HK-2 (cell line): ENCODE measurements at regions not wholly inside any gene's neighbourhood (a gene's known extent, or its start where the extent isn't known, plus 50 kb on each side); places are given as distances from the start of the nearest gene placed in this dataset.

ENCODE experiments used
- DNase-seq: peaks from one replicate; pipeline ENCODE4 v3.0.0-alpha.2; 2018; ENCODE audit not compliant: unreplicated experiment

DNA sequence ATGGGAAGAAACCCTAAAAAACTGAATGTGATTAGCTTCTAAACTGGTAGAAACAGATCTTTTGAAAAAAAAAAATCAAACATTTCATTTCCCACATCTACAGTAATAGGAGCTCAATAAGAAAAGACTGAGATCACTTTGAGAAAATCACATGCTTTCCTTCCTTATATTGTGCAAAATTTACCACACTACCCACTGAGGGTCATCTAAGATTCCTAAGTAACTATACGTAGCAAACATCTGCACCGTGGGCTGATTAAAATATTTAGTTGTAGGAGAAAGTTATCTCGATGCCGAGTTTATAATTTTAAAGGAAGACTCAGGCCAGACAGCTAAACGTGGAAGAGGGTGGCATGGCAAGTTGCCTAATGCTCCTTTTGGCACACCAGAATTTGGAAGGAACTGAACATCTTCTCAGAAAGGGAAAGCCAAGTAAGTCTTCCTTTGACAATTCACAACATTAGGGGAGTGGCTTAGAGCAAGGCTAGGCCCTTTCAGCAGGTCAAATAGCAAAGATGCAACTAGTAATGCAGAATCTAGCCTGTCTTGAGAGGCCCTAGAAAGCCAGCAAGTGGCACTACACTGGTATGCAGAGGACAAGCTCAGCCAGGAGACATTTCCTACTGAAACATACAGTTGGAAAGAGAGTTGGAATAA lies 128.0 kb downstream of the TMA16 start:
- DNase-seq, result no peak

DNA sequence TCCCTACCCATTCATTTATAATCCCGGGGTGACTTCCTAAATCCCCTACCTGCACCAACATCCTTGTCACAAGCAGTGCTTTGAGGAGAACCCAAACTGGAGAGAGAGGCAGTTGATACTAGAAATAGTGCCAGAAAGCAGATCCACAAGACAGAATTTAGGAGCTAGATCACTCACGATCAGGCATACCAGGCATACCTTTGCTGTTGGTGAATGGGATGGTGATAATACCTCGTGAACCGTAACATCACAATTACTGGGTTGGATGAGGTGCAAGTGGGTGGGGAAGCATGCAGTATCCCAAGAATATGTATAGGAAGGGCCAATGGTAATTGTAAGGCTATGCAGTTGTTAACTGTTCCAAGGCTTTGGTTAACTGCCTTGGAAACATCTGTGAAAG lies 129.3 kb downstream of the TMA16 start:
- no peak for DNase-seq

DNA sequence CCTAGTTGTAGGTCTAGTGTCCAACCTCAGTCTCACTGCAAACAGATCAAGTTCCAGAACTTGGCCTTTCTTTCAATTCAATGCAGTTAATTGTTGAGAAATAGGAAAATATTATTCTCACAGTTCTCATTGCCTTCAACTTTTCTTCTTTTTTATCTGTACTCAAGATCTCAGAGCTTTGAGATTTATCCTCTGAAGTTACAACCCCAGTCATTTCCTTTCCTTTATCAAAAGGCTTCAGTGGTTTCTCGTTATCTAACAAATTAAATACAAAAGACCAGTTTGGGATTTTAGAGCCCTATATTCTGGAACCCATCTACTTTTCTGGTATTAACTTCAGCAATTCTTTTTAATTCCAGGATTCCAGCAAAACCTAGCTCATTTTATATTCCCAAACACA lies 130.2 kb downstream of the TMA16 start:
- DNase-seq, result no peak

DNA sequence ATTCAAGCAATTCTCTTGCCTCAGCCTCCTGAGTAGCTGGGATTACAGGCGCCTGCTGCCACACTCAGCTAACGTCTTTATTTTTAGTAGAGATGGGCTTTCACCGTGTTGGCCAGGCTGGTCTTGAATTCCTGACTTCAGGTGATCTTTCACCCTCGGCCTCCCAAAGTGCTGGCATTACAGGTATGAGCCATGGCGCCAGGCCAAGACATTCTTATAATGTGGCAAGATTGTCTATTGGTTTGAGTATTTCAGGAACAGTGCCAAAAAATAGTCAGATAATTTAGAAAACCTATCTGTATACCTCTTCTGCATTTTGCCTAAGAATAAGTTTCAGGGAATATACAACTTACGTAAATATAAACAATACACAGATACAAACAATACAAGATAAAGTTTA lies 136.8 kb downstream of the TMA16 start:
- no peak for DNase-seq

DNA sequence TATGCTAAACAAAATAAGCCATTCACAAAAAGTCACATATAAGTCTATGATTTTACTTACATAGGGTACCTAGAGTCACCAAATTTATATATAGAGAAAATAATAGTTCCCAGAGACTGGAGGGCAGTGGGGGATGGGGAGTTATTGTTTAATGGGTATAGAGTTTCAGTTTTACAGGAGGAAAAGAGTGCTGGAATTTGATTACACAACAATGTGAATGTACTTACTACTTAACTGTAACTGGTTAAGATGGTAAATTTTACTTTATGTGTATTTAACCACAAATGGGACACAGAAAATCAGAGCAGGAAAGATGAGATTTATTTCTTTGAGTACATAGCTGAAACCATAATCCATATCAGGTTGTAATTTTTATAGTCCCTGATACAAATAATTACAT lies 144.4 kb downstream of the TMA16 start:
- DNase-seq, result no peak

DNA sequence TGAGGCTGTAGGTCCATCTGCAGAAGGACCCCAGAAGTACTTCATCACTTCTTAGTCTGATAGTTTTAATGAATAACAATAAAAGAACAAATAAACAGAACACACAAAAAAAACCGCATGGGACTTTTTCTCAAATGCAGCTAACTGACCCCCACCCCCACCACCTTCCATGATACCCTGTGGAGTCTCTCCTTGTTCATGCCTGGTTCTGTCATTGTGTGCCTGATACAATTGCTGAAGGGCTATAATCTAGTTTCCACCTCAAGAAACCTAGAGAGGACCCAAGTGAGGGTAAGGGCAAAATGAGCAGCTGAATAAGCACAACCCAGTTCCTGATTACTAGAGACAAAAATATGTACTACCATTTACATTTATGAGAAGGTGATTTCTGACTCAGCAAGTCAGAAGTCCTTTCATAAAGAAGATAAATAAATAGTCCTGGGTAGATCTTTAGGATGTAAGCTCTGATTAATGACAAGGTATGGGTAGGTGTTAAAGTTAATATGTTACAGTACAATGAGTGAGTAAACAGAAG lies 155.1 kb downstream of the TMA16 start:
- no peak for DNase-seq

DNA sequence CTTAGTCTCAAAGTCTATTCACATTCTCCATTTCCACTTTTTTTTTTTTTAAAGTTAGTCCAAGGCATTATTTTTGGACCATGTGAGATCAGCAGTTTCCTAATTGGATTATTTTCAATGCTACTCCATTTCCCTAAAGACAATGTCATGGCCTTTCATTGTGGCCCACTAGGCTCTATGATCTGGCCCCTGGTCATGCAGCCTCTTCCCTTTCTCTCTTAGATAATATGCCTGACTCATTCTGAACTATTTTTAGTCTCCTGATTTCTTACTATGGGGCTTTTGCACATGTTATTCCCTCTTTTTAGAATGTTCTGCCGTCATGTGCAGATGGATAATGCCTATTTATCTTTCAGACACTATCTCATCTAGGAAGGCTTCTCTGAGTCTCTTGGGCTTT lies 157.3 kb downstream of the TMA16 start:
- DNase-seq, result no peak

DNA sequence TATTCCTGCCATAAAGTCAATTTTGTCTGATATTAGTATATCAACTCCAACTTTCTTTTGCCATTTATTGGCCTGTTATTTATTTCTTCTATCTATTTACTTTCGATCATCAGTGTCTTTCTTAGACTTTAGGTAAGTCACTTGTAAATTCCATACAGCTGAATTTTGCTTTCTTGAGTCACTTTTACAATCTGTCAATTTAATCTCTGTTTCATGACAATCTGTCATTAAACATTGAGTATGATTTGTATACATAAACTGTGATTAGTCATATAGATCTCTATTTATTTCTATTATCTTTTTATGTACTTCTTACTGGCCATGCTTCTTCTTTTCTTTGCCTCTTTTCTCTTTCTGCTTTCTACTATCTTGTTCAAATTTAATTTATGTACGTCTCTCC lies 160.1 kb downstream of the TMA16 start:
- no peak for DNase-seq

DNA sequence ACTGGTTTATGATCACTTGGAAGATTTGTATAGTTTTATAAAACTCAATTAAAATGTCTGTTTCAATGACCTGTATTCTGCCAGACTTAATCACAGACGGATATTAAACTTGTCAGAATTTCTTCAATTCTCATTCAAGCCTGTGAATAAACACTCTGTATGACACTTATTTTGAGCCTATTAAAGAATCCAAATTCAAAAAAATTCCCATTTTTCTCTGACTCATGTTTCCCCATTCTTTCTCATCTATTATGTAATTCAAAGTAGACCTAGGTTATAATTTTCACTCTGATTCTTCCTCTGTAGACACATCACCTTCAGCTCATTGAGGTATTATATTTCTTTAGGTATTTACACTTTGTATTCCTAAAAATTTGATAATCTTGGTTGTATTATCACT lies 166.1 kb downstream of the TMA16 start:
- no peak for DNase-seq

DNA sequence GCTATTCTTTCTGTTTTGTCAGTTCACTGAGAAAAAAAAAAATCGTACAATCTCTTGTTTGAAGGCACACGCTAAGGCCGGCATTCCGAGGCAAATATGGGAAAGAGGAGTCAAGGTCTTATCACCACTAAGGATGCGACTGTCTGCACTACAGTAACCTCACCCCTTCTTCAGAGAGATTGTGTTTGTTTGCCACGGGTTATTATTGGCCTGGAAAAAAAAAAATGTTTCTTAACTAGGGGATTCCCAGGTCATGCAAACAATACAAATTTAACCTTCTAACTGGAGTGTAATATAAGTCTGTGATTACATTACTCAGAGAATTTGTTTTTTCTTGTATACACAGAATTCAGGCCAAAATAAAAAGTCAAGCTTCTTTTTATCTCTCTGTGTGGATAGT lies 168.3 kb downstream of the TMA16 start:
- no peak for DNase-seq

DNA sequence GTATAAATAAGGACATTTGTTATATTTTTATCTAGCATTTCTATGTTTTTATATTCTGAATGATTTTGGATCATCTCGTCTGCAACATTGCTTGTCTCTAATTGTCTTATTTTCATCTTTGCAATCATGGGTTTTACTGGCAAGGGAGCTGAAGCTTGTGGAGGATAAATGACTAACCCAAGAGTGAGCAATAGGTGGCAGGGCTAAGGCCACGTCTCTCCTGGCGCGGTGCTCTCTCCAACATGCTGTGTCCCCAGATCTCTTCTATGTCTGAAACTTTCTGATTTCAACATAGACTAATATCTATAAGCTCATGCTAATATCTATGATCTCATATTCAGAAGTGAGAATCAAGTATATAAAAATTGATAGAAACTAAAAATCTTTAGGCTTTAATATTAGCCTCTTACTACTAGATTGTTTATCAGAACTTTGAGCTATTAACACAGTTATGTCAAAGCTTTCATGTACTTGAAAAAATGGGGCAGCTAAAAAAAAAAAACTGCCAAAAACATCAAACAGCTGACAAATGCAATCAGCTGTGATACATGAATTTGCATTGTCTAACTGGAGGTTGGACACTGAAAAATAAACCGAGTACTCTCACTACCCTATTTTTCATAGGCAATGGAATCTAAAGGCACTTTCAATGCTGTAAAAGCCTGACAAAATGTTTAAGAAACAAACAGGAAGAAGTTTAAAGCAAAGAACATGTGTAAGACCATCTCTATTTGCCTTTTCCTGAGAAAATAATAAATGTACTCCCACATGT lies 169.2 kb downstream of the TMA16 start:
- no peak for DNase-seq

DNA sequence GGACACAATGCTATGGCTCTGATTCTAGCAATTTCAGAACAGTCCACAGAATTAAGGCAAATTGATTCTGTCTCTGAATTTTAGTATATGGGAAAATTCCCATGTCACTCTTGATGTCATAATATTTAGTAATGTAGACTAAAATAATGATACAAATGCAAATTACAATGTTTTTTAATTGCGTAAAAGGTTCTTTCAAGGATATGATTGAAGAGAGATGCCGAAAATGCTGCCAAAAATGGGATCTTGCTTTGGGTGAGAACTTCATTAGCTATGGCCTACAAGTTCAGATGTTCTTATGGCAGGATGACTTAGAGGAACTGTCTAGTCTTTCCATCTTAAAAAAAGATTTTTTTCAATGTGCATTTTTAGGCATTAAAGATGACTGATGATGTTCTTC lies 170.6 kb downstream of the TMA16 start:
- DNase-seq, result no peak

DNA sequence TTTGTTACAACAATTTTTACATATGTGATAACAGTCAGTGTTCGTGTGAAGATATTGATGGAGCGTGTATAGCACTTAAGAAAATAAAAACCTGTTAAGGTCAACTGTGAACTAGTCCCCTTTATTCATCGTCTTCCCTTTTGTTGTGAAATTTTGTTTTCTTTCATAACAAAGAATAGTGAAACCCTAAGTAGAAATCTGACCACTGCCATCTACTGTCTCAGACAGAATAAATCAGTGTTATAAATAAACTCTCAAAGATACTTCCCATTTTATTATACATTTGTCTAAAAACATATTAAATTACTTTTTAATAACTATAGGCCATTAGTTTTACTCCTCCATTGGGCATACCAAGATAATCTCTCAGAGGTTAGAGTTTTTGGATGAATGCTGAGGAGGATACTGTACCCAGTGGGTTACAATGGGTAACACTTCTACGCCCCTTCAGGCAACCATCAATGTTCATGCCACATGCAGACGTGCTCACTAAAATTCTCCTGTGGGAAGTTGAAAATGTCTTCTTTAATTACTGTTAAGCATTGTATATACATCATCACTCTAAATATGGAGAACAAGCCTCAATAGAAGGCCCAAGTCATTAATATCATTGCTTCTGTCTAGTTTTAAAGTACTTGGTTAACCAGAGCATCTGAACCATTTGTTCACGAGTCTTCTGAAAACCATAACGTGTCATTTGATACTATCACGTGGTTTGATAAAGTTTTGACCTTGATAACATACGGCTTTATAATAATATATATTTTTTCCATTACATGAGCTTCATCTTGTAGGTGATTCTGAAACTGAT lies 171.2 kb downstream of the TMA16 start:
- no peak for DNase-seq

DNA sequence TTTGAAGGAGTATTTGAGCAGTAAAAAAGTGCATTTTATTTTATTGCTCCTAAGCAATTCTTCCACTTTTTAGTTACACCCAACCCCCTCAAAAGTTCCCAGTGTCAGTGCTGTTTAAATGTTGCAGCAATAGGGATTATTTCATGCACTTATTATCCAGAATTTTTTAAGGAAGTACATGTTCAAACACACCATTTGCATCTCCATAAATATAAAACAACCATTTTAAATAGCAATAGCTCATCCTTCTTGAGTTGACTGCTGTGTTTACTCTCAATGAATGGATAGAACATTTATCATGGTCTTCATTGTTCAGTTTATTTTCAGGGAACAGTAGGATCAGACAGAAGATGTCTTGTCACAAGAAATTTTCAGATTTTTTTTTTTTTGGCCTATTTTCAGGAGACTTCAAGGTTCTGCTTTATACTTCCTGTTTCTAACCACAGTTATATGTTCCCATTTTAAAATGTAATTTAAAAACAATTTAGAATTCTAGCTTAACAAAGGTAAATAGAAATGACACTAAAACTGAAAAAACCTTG lies 171.9 kb downstream of the TMA16 start:
- no peak for DNase-seq

DNA sequence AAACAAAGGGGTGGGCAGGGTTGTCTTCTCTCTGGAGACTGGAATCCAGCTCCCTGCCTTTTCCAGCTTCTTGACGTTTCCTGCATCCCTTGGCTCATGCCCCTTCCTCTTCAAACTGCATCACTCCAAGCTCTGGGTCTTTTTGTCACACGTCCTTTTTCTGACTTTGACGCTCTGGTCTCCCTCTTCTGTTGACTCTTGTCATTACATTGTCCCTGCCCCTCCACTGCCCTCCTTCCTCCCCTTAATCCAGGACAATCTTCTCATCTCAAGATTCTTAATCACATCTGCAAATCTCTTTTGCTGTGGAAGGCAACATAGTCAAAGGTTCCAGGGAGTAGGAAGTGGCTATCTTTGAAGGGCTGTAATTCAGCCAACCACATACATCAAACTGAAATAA lies 178.3 kb downstream of the TMA16 start:
- DNase-seq, result no peak

DNA sequence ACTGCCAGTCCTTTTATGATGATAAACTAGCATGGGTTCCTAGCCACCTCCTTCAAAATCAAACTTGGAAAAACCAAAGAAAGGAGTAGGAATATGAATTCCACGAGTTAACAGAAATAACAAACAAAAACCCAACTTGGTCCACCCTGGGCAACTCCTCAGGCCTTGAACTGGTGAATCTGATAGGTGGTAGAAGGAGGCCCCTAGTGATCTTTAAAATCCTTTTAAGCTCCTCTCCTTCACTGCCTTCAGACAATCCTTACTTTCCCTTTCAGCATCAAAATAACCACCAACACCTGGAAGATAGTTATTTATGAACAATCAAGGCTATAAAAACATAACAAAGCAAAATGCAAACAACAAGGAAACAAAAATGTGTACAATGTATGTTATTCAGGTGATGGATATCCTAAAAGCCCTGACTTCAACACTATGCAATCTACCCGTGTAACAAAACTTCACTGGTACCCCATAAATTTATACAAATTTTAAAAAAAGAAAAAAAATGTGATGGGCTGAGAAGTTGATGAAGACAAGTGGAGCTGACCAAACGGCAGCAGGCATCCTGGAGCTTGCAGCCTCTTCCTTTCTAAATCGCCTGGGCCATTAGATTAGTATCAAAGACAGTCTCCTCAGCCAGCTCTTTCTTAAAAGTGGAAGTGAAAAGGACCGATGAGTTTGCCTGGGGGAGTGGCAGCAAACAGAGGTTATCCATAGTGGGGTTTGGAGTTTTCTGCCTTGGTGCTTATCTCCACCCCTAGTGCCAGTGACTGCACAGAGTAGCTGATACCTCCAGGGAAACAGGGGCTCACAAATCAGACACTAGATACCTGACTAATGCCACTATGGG lies 179.6 kb downstream of the TMA16 start:
- DNase-seq, result no peak

DNA sequence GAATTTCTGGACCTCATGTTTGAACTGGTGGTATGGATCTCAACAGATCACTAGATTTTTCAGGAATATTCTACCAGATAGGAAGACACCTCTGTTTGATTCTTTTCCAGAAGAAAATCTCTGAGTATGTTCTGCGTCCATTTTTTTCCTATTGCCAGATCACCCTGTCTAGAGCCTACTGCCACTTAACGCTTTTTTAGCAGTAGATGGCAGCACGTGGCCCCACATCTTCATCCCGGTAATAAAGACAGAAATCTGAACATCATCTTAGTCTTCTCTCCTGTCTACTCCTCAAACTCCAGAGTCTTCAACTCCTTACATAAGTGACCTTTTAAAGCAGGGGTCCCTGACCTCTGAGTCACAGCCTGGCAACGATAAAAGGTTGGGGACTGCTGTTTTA lies 184.7 kb downstream of the TMA16 start:
- no peak for DNase-seq

DNA sequence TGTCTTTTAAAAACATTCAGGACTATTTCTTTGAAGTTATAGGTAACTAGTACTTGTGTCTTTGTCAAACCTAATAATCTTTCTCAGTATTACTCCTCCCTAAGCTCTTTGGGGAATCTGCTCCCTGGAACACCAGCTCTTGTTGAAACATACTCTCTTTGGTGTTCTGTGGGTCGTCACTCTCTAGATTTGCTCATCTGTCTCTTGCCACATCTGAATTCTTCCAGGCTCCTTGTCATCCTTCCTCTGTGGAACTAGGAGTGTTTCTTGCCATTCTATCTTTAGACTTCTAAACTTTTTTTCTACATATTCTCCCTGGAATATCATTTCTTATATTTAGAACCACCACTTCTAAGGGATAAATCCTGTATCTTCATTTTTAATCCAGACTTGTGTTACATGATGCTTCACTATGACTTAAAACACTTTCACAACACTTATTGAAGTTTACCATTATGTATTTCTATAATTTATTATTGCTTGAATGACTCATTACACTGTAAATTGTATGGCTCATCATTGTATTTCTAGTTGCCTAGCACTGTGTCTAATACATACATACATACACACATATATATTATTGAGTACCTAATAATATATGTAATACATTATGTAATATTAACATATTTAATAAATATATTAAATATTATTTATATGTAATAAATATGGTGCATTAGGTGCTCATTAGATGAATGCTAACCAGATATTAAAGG lies 186.1 kb downstream of the TMA16 start:
- no peak for DNase-seq

DNA sequence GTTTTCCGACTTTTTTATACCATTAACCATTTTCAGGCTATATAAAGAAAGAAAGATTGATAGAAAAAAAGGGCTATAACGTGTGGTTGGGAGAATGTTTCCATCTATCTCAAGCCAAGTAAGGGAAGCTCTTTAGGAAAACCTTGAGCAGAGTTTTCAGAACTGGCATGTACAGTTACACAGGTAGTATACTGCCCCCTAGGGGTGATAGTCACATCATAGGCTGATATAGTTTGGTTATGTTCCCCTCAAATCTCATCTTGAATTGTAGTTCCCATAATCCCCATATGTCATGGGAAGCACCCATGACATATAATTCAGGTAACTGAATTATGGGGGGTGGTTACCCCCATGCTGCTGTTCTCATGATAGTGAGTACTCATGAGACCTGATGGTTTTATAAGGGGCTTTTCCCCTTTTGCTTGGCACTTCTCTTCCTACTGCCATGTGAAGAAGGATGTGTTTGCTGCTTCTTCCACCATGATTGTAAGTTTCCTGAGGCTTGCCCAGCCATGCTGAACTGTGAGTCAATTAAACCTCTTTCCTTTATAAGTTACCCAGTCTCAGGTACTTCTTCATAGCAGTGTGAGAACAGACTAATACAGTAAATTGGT lies 186.8 kb downstream of the TMA16 start:
- DNase-seq, result no peak

DNA sequence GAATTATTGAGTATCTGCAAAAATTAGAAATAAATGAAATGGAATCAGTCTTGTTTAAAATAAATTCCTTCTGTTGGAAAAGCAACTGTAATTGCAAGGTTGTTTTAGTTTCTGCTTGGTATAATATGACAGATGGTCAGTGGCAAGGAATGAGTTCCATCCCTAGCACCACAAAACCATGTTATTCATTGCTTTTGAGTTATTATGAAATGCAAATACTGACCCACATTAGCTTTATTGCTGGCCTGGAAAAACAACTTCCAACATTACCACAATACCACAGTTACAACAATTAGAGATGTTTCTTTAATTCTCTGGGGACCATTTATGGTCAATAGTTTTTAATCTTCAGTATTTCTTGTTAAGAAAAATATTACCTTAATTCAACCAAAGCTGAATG lies 194.4 kb downstream of the TMA16 start:
- no peak for DNase-seq
